ENCODE measurements at regions not wholly inside any gene's neighbourhood (a gene's known extent, or its start where the extent isn't known, plus 50 kb on each side); places are given as distances from the start of the nearest gene placed in this dataset.

DNA sequence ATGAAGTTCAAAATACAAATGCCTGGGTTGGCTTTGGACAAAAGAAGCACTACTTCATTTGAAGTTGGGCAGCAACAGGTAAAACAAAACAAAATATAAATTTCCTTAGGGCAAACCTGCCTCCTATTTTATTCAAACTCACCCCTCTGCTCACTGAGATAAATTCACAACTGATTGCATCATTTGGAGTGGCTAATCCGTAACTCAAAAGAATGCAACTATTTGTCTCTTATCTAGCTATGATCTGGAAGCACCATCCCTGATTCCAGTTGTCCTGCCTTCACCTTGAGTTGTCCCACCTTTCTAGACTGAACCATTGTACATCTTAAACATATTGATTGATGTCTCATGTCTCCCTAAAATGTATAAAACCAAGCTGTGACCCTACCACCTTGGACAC, 145.0 kb downstream of the CCER1 start:
- TF ChIP-seq POLR2AphosphoS5 (IDR thresholded peaks at IDR 0.05; ENCODE audit: low read depth, low read length) (no peak), POLR2A (IDR thresholded peaks at IDR 0.05; ENCODE audit: low read depth, low read length) (no peak), TAF1 (IDR thresholded peaks at IDR 0.05; ENCODE audit: borderline replicate concordance, low read depth, low read length) (no peak)
